Tibial artery (tissue), 4 donors: ENCODE measurements at regions not wholly inside any gene's neighbourhood (a gene's known extent, or its start where the extent isn't known, plus 50 kb on each side); places are given as distances from the start of the nearest gene placed in this dataset.
A peak's percentile ranks its signal among the peaks of the same experiment; 100 is the strongest.

Experiments used
- DNase-seq, 2 donors: peaks; one replicate each; pipeline ENCODE4 v3.0.0-alpha.2; 2019
- H3K27ac ChIP-seq, 2 donors: fragments of 200-600 bp; sonication (generic) in 1 of 2; 1 replicate in 1 of 2; 2 replicates in 1 of 2; pipeline ENCODE4 v1.5.1; 2018 to 2019; ENCODE audit warnings: mild to moderate bottlenecking in 1 of 2
- H3K27me3 ChIP-seq, 2 donors: fragments of 200-600 bp; sonication (generic) in 1 of 2; one replicate each; pipeline versions ENCODE4 v1.5.1 to v1.6.0; 2016 to 2019
- H3K36me3 ChIP-seq, 3 donors: fragments of 200-600 bp; sonication (generic) in 2 of 3; one replicate each; pipeline ENCODE4 v1.5.1; 2016 to 2019; ENCODE audit warnings: mild to moderate bottlenecking in 2 of 3
- H3K4me1 ChIP-seq, 4 donors: fragments of 200-600 bp; sonication (generic) in 2 of 4; 1 replicate in 3 of 4; 2 replicates in 1 of 4; pipeline ENCODE4 v1.5.1; 2016 to 2019
- H3K4me3 ChIP-seq, 2 donors: fragments of 200-600 bp; sonication (generic) in 1 of 2; 1 replicate in 1 of 2; 2 replicates in 1 of 2; pipeline ENCODE4 v1.5.1; 2018 to 2019; ENCODE audit warnings: mild to moderate bottlenecking in 2 of 2
- H3K9me3 ChIP-seq, 3 donors: fragments of 200-600 bp; sonication (generic) in 1 of 3; one replicate each; pipeline ENCODE4 v1.5.1; 2016 to 2019
- intact Hi-C: fragments of 100-400 bp; cut with DNase I; formaldehyde crosslinking; loops from one replicate; pipeline ENCODE4 v1.15.0; 2023; ENCODE audit warnings: low total_unique reads
- TF ChIP-seq, protein P1 (sequence below), 2 experiments: fragments of 200-600 bp in 1 of 2; fragments of 450-650 bp in 1 of 2; IDR thresholded peaks; one replicate each; pipeline ENCODE4 v1.5.1; 2017 to 2019; ENCODE audit warnings: antibody characterized with exemption in 2 of 2, mild to moderate bottlenecking in 1 of 2, moderate library complexity in 1 of 2

GRCh38 chr6:169158691-169159090, 95.0 kb downstream of the THBS2 start:
- H3K36me3 ChIP-seq: no peaks in the 10 kb centered on the region
- intact Hi-C loops: no loop called here

GRCh38 chr6:169158174-169158573, 95.5 kb downstream of the THBS2 start:
- peak overlapping the region; percentile 60 to 66 for H3K27ac ChIP-seq

More at GRCh38 chr6:169158691-169159090, 95.0 kb downstream of the THBS2 start:
- Histone ChIP-seq H3K27ac (peak overlapping the region; percentile 60 to 66), H3K27me3 (no peaks in the 10 kb centered on the region), H3K4me3 (no peak overlapping the region), H3K4me1 (peaks cover 0 to 52% (median 33%) of the 10 kb centered on the region in 4 donors), H3K9me3 (no peaks in the 10 kb centered on the region)
- TF ChIP-seq, protein P1, sequence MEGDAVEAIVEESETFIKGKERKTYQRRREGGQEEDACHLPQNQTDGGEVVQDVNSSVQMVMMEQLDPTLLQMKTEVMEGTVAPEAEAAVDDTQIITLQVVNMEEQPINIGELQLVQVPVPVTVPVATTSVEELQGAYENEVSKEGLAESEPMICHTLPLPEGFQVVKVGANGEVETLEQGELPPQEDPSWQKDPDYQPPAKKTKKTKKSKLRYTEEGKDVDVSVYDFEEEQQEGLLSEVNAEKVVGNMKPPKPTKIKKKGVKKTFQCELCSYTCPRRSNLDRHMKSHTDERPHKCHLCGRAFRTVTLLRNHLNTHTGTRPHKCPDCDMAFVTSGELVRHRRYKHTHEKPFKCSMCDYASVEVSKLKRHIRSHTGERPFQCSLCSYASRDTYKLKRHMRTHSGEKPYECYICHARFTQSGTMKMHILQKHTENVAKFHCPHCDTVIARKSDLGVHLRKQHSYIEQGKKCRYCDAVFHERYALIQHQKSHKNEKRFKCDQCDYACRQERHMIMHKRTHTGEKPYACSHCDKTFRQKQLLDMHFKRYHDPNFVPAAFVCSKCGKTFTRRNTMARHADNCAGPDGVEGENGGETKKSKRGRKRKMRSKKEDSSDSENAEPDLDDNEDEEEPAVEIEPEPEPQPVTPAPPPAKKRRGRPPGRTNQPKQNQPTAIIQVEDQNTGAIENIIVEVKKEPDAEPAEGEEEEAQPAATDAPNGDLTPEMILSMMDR (IDR thresholded peaks at IDR 0.05): no peak
- DNase-seq: peak in 1 of 2 donors; percentile 58

DNA sequence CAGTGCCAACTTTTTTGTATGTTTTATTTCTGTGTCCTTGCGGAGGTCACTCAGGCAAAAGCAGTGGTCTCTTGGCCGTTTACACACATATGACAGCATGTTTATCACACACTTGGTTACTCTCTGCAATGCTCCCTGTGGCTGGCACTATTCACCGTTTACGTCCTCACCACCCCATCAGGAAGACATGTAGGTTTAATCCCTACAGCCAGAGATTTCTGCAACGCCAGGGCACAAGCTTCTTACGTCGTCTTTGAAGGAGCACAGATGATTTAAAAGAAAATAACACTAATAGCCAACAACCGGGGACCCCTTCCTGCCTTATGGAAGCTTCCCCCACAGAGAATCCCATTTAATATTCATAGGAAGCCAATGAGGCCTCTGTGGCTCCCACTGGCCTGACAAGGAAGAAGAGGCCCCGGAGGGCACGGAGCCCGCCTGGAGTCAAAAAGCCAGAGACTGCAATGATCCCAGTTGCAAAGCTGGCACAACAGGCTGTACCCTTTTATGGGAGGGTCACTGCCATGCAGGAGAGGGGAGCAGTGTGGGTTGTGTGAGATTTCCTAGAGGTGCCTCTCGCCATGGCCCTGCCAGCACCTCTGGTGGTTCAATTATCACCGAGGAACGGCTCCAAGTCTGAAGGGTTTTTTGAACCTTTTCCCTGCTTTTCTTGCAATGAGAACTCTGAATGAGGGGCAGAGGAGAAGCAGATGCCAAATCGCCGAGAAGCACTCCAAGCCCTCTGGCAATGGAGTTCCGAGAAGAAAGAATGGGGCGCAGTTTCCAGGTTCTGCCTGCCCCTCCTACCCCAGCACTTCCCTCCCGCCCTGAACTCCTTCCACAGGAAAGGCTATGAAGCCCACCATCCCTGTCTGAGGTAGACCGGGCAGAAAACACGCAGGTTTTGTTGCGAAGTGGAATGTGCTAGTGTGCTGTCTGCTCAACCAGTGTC, 96.2 kb downstream of the THBS2 start:
- Histone ChIP-seq H3K4me3 (peak overlapping the region in 1 of 2 donors; percentile 30), H3K4me1 (peaks cover 0 to 40% (median 22%) of the 10 kb centered on the region in 4 donors), H3K27ac (peak overlapping the region; percentile 60 to 66), H3K36me3 (no peaks in the 10 kb centered on the region), H3K9me3 (no peaks in the 10 kb centered on the region), H3K27me3 (no peaks in the 10 kb centered on the region)
- intact Hi-C loops: no loop called here
- DNase-seq: peak in 1 of 2 donors; percentile 63
- TF ChIP-seq, protein P1 (IDR thresholded peaks at IDR 0.05): no peak

More at GRCh38 chr6:169158174-169158573, 95.5 kb downstream of the THBS2 start:
- intact Hi-C loops: no loop called here
- H3K36me3 ChIP-seq: no peaks in the 10 kb centered on the region
- H3K27me3 ChIP-seq: no peaks in the 10 kb centered on the region
- DNase-seq: peak; percentile 71 to 80
- TF ChIP-seq, protein P1 (IDR thresholded peaks at IDR 0.05): no peak
- H3K4me3 ChIP-seq: peak overlapping the region in 1 of 2 donors; percentile 30
- H3K4me1 ChIP-seq: peaks cover 0 to 47% (median 28%) of the 10 kb centered on the region in 4 donors
- H3K9me3 ChIP-seq: no peaks in the 10 kb centered on the region

GRCh38 chr6:169156793-169157147, 96.9 kb downstream of the THBS2 start:
- DNase-seq: no peak
- intact Hi-C loops: no loop called here
- H3K27me3 ChIP-seq: no peaks in the 10 kb centered on the region
- no peaks in the 10 kb centered on the region for H3K9me3 ChIP-seq
- no peak overlapping the region for H3K4me3 ChIP-seq
- TF ChIP-seq, protein P1 (IDR thresholded peaks at IDR 0.05): no peak
- H3K4me1 ChIP-seq: peaks cover 0 to 33% (median 20%) of the 10 kb centered on the region in 4 donors
- no peaks in the 10 kb centered on the region for H3K36me3 ChIP-seq
- H3K27ac ChIP-seq: peak overlapping the region in 1 of 2 donors; percentile 66

GRCh38 chr6:169156108-169156792, 97.4 kb downstream of the THBS2 start:
- Histone ChIP-seq H3K9me3 (no peaks in the 10 kb centered on the region), H3K4me3 (no peak overlapping the region), H3K36me3 (no peaks in the 10 kb centered on the region), H3K27ac (no peak overlapping the region), H3K27me3 (no peaks in the 10 kb centered on the region), H3K4me1 (peaks cover 0 to 28% (median 20%) of the 10 kb centered on the region in 4 donors)
- TF ChIP-seq, protein P1 (IDR thresholded peaks at IDR 0.05): no peak
- peak in 1 of 2 donors; percentile 75 for DNase-seq
- intact Hi-C loops: no loop called here
